ENCODE measurements at regions not wholly inside any gene's neighbourhood (a gene's known extent, or its start where the extent isn't known, plus 50 kb on each side); places are given as distances from the start of the nearest gene placed in this dataset.

GRCh38 chr9:78578072-78578471 lies 281.1 kb downstream of the PSAT1 start:
- no peak overlapping the region for H3K4me3 ChIP-seq (replicated peaks in 1 of 3; ENCODE audit: insufficient read depth in 1 of 3, low read depth in 1 of 3, low read length in 3 of 3)
- no peaks in the 10 kb centered on the region for H3K4me1 ChIP-seq (ENCODE audit: control insufficient read depth, extremely low read depth, insufficient read depth, low read length)
- POLR2A ChIA-PET = no interaction called here
- BruUV-seq (replicated peaks) = no TSS peak
- DNase-seq (ENCODE audit: low read depth, low spot score) (no peak), FAIRE-seq (no peak)
- intact Hi-C loops (cut with micrococcal nuclease) = no loop called here
- H4K20me1 ChIP-seq (replicated peaks; ENCODE audit: control insufficient read depth, extremely low read depth, insufficient read depth, low read length) = no peaks in the 10 kb centered on the region
- dilution Hi-C loops (cut with MboI; ENCODE audit: extremely low pct_ligation_motif_present, low sequenced_read_pairs) = no loop called here
- H3K9me1 ChIP-seq (replicated peaks; ENCODE audit: control insufficient read depth, extremely low read depth, insufficient read depth, low read length) = no peaks in the 10 kb centered on the region
- H3K27ac ChIP-seq (ENCODE audit: insufficient read depth, low read depth, low read length) = no peak overlapping the region
- TF ChIP-seq MYC (IDR thresholded peaks at IDR 0.05; ENCODE audit: low read depth, low read length) (no peak), JUN (IDR thresholded peaks at IDR 0.05; ENCODE audit: borderline replicate concordance, insufficient read depth, insufficient read length, low read depth) (no peak), POLR2A (IDR thresholded peaks at IDR 0.05; ENCODE audit: low read depth, low read length) (no peak), GATA2 (IDR thresholded peaks at IDR 0.05; ENCODE audit: insufficient read depth, insufficient read length, low read depth, low read length) (no peak), FOS (IDR thresholded peaks at IDR 0.05; ENCODE audit: borderline replicate concordance, insufficient read depth, low read length) (no peak), CTCF (IDR thresholded peaks at IDR 0.05; ENCODE audit: extremely low read depth in 1 of 2, insufficient read depth in 1 of 2, low read depth in 1 of 2, low read length in 2 of 2) (no peak), POLR2AphosphoS5 (IDR thresholded peaks at IDR 0.05; ENCODE audit: insufficient read depth, low read depth, low read length) (no peak), EZH2 (IDR thresholded peaks at IDR 0.05; ENCODE audit: borderline replicate concordance, low read depth, low read length, severe bottlenecking) (no peak), MAX (IDR thresholded peaks at IDR 0.05; ENCODE audit: insufficient read depth, insufficient read length) (no peak)
- no peaks in the 10 kb centered on the region for H3K9me3 ChIP-seq (replicated peaks; ENCODE audit: control insufficient read depth, insufficient read depth, low read length)
- CTCF ChIA-PET = no interaction called here
- no peaks in the 10 kb centered on the region for H3K79me2 ChIP-seq (ENCODE audit: control insufficient read depth, insufficient read depth, low read length)
- no peak overlapping the region for H3K4me2 ChIP-seq (ENCODE audit: insufficient read depth, low read length)
- no peaks in the 10 kb centered on the region for H3K36me3 ChIP-seq (ENCODE audit: control insufficient read depth in 2 of 2, extremely low read depth in 1 of 2, insufficient read depth in 2 of 2, low read length in 2 of 2)
- H2AFZ ChIP-seq (ENCODE audit: low read depth, low read length) = no peak overlapping the region
- no peaks in the 10 kb centered on the region for H3K27me3 ChIP-seq (ENCODE audit: control insufficient read depth in 2 of 2, insufficient read depth in 2 of 2, low read length in 2 of 2)
- H3K9ac ChIP-seq (replicated peaks; ENCODE audit: extremely low read depth, insufficient read depth, low read length) = no peak overlapping the region
